ENCODE measurements at regions not wholly inside any gene's neighbourhood (a gene's known extent, or its start where the extent isn't known, plus 50 kb on each side); places are given as distances from the start of the nearest gene placed in this dataset.
"Not testable (repeated sequence)": the region's sequence is repeated elsewhere in the genome, so short reads cannot be mapped to it uniquely, and the experiment has no call there.

DNA sequence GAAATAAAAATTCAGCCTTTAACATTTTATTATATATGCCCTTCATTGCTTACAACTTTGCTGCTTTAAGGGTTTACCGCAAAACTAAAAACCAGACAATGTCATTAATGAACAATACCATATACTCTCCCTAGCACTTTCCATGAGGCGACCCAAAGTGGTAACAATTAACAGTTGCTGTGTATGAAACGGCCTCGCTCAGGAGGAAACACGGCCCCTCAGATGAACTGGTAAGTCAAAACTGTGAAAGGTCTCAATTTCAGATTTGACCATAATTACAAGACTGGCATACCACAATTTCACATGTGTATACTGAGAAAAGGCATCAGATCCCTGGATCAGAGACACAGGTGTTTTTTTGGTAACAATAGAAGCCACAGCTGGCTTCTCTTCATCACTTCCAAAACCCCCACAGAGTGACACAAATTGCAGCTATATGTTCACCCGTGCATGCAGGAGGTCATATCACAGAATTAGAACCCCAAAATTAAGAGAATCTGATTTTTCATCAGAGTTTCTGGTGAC is 611.9 kb upstream of the ADAMTS5 start:
- DNase-seq: no peak

DNA sequence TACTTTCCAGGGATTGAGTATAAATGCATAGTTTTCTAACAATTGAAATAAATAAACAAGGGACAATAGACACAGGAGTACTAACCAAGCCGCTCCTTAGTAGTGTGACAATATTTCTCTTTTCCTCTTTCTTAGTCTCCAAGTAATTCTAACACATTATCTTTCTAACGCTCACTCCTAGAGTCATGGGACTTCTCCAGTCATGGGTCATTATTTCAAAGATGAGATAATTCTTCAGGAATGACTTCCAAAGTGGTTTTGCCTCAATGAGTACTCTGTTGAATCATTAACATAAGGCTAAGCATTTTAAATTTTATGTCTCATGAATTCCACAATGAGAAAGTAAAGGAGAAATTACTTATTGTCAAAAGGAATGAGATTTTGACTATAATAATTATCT is 605.8 kb upstream of the ADAMTS5 start:
- DNase-seq: no peak

DNA sequence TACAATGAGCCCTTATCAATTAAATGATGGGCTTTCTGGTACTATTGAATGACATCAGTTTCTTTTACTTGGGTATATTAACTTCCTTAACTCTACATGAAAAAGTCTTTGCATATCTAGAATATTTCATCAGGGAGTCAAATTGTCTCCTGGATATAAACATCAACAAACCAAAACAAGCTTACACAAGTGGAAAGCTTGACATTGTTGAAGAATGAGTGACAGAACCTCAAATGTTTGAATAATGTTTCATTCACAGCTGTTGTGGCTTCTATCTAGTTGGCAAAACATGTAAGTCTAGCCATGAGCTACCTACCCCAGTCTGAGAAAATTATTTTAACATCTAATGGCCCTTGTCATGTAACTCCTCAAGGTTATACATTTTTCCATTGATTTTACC is 604.8 kb upstream of the ADAMTS5 start:
- DNase-seq: no peak

DNA sequence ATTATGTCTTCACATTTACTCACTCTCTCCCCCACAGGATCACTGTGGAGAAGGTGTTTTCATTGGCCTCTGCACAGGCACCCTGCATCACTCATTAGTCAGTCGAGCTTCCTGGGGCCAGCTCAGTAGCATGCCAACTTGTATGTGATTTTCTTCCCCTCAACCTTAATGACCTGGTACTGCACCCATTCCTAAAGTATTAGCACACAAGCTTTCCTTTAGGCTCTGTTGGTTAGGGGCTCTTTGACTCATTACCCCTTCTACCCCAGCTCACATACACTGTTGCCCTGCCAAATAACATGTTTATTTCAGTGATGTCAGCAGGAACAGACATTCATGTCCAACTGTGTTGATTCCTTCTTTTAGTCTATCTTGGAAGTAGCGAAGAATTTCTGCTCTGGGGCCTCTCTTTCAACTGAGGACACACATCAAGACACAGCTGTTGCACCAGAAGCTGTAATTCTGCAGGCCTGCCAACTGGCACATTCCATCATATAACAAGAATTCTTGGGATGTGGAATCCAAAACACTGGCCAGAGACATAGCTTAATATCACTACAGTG is 603.5 kb upstream of the ADAMTS5 start:
- no peak for DNase-seq

DNA sequence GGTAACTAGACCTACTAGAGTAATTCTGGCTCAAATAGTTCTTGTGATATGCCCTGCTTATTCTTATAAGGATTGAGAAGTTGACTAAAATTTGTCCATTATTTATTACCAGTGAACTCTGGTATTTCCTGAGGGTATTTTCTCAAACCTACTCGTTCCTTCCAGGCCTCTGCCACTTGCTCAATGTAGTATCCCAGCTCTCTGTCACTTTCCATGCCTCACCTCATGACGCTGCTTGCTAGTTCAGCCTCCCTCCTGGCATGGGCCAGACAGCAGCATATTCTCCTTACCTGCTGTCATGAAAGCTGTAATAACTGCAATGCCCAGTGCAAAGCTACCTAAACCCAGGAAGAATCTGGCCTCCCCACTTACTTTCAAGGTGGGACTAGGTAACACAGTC is 602.9 kb upstream of the ADAMTS5 start:
- DNase-seq: no peak

DNA sequence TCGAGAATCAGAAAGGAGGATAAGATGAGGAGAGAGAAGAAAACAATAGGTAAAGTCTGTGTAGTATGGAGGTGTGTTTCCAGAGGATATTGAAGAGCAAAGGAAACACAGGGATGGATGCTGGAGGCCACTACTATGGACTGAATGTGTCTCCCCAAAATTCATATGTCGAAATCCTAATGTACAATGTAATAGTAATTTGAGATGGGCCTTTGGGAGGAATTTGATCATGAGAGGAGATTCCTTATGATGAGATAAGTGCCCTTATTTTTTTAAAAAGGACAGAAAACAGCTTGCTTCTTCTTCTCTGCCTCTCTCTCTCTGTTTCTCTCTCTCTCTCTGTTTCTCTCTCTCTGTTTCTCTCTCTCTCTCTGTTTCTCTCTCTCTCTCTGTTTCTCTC is 602.2 kb upstream of the ADAMTS5 start:
- DNase-seq: no peak

DNA sequence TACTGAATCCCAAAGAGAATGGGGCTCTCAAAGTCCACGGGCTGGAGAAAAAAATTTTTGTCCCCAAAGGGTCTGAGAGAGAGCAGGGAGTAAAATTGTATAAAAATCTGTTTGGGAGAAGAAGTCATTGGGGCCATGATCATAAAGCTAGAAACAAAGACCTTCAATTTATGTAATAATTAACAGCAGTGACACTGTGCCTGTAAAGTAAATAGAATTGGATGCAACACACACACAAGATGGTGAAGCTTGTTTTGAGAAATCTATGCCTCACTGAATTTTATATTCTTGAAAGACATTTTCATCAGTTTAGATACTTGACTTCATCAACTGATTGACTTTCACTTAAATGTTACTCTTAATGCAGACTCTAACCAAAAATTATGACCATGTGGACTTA is 600.5 kb upstream of the ADAMTS5 start:
- no peak for DNase-seq

DNA sequence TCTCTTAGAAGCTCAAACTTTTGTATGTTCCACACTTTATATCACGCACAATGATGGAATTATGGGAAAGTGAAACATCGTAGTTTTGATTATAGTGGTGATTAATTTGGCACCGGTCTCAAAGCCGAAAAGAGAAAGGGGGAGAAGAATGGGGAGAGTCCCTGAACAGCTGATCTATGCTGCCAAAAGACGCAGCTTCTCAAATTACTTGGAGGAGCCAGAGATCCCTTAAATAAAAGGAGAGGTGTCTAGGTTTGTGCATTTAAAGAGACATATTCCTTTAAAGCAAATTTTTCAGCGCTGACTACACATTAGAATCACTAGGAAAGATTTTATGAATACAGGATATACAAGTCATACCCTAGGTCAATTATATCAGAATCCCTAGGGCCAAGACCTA is 599.6 kb upstream of the ADAMTS5 start:
- DNase-seq: no peak

DNA sequence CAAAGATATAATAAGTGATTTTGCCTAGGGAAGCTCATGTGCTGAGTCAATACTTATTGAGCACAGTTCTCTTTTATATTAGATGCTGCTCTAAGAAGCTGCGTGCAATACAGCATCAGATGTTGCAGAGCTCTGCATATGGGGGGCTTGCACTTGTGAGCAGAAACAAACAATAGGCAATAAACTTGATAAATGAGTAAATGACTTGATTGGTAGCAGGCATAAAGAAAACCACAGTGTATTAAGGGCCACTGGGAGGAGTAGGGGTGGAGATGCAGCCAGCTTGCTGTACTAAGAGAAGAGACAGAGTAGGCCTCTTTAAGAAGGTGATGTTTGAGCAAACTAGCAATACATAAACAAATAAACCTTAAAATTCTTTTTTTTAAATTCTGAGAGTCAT is 598.5 kb upstream of the ADAMTS5 start:
- no peak for DNase-seq

DNA sequence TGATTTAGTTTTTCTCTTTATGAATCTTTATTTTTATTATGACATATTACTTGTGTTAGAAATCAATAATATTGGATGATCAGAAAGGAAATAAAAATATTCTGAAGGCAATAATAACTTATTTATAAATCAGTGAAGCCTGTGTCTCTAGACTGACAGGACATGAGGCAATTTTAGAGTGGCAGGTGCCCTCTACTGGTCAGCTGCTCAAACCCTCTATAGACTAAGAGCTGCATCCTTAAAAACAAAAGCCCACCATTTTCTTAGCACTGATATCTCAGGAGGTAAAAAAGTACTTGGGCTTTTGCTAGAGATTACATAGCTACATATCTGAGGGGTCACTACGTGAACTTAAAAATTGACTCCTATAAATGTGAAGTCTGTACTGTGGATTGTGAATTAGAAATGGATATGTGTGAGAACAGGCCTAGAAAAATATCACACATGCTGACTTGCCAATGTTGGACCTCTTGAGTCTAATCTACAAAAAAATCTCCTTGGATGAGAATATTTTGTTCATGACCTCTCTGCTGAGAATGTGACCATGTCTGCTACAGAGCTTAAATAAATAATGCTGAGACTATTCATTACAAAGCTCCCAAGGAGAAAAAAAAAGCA is 597.9 kb upstream of the ADAMTS5 start:
- DNase-seq: no peak

DNA sequence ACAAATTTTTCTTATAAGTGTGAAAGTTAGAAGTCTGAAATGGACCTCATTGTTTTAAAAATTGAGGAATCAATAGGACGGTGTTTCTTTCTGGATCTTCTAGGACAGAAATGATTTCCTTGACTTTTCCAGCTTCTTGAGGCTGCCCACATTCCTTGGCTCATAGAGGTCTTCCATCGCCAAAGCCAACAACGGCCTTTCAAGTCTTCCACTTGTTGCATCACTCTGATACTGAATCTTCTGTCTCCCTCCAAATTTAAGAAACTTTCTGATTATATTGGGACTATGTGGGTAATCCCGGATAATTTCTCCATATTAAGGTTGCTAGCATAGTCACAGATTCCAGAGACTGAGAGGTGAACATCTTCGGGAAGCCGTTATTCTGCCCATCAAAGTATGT is 595.4 kb upstream of the ADAMTS5 start:
- DNase-seq: no peak

DNA sequence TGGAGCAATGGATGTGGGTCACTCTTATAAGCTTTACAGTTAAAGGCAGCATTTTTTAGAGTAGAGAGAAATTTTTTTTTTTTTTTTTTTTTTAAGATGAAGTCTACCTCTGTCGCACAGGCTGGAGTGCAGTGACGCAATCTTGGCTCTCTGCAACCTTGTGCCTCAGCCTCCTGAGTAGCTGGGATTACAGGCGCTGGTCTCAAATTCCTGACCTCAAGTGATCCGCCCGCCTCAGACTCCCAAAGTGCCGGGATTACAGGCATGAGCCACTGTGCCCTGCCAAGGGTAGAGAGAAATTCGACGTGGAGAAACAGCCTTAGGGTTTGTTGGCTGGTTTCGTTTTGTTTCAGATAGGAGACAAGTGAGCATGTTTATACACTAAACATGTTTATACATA is 594.2 kb upstream of the ADAMTS5 start:
- no peak for DNase-seq

DNA sequence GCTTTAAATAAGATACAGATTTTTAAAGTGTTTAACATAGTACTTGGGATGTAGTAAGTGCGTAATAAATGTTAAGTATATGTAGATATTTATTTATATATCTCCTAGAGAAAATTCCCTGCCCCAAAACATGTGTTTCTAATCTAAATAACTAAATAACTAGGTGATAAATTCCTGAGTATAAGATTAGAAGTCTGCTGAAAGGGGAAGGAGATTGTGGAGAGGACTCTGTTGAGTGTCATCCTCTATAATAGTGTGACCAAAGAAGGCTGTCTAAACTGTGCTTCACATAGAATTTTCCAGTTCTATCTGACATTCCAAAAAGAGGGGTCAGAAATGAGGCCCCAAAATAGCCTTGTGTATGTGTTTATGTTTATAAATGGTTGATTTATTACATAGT is 590.5 kb upstream of the ADAMTS5 start:
- no peak for DNase-seq

DNA sequence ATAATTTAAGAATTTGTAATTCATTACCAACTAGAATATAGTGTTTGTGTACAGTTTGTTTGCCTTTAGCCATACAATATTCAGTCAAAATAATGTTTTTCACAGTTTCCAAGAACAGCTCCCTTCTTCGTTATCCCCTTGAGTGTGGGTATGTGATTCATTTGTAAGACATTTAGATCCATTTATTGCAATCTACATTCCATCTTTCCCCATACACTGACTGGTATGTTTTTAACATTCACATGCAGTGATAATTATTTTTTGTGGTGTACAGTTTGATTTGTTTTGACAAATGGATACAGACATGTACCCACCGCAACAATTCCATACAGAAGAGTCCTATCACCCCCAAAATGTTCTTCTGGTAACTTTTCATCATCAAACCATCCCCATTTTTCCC is 589.1 kb upstream of the ADAMTS5 start:
- no peak for DNase-seq

DNA sequence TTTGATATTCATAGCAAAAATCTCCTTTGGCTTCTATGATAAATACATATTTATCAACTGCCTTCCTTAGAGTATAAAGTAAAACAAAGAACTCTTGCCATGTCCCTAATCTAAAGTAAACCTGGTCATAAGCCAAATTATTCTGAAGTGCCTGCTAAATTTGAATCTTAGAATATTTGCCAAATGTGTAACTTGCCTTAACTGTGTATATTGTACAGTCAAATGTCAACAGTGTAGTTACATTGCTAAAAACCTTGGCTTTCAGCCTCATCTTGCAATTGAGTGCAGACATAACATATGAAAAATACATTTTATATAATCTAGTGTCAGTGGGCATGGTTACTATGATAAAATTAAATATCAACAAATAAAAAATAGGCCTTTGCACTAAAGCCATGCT is 583.4 kb upstream of the ADAMTS5 start:
- DNase-seq: no peak

DNA sequence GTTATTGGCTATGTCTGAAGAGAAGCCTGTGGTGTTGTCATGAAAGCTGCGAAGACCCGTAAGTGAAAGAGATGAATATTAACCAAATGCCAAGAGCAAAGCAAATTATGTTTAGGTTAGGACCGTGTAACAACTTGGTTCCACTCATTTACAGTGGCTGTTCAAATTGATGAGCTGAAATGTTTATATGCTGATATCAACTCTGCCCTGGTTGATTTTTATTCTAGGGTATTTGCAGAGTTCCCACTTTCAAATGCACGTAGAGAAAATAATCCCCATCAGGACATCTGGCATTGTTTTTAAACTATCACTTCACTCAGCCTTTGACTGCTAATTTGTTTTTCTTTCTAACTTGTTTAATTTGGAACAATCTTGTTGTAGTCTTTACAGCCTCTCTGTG is 581.6 kb upstream of the ADAMTS5 start:
- no peak for DNase-seq

DNA sequence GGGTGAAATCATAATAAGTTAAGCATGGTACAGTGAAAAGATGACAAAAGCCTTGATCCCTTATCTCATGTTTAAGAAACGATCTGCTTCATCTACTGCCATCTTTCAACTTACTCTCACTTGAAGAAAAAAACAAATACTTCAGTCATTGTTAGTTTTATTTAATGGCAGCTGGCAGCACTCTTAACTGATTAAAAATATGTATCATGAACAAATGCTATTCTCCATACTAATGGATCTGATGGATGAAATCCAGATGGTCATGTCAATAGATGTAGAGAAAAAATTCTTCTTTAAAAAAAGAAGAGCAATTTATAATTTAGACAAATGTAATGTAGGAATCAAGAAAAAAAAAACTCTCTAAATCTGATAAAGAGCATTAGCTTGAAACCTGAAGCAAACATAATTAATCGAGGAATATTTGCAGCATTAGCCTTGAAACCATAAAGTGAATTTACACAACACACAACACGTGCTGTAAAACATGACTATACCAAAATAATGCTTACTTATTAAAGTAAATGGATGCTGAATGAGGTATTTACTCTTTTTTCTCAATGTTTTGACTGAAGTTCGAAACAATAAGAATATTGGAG is 579.0 kb upstream of the ADAMTS5 start:
- DNase-seq: no peak

DNA sequence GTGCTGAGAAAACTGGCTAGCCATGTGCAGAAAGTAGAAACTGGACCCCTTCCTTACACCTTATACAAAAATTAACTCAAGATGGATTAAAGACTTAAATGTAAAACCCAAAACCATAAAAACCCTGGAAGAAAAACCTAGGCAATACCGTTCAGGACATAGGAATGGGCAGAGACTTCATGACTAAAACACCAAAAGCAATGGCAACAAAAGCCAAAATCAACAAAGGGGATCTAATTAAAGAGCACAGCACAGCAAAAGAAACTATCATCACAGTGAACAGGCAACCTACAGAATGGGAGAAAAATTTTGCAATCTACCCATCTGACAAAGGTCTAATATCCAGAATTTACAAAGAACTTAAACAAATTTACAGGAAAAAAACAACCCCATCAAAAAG is 575.2 kb upstream of the ADAMTS5 start:
- DNase-seq: not testable (repeated sequence)

DNA sequence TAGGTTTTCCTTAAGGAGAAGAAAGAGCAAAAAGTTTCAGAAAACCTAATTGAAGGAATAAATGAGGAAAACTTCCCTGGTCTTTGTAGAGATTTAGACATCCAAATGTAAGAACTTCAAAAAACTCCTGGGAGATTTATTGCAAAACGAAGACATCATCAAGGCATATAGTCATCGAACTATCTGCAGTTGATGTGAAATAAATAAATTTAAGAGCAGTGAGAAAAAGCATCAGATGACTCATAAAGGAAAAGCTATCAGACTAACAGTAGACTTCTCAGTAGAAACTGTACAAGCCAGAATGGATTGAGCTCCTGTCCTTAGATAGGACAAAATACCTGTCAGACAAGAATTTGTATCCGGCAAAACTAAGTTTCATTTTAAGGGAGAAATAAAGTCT is 569.4 kb upstream of the ADAMTS5 start:
- DNase-seq: no peak

DNA sequence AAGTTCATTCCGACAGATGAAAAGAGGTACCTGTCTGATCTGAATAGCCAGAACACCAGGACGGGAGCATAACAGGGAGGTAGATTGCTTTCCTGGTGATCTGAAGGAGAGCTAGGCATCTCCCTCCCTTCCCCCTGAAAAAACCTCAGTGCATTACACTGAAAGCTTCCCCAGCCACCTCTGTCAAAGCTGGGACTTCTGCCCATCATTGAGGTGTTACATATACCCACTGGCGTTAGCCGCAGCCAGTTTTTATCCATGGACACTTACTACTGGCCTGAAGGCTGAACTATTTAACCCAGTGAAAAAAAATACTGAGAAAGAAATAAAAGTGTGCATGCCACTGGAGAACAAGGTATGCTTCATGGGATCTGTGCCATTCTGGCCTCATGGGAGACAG is 568.3 kb upstream of the ADAMTS5 start:
- no peak for DNase-seq

DNA sequence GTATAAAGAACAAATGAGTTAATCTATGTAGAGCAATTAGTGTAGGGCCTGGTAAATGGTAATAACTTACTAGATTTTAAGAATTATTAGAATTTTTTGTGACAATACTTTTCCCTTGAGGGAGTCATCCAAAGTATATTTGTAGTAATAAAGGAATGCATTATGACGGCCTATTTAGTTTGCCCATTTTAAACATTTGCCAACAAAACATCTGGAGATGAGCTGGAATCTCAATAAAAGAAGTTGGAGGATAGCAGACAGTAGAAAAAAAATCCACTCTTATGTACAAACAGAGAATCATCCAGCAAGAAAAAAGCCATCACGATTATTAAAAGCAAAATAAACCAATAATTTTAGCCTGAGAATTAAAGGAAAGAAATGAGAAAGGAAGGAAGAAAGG is 567.3 kb upstream of the ADAMTS5 start:
- no peak for DNase-seq

DNA sequence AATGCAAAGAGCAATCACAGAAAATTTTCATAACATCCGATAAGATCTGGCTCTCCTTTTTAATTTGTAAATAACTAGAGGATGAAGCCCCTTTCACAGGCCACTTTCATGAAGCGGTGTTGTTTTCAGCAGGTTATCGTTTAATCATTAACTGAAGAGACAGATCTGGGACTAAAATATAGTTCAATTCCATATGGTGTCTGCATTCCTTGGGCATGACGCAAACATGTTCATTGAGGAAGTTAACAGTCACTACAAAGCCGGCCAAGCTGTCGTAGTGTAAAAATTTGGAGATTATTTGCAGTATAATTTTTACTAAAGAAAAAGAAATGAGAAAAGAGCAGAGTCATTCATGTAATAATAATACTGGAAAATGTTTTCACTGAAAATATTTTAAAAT is 565.2 kb upstream of the ADAMTS5 start:
- DNase-seq: no peak

DNA sequence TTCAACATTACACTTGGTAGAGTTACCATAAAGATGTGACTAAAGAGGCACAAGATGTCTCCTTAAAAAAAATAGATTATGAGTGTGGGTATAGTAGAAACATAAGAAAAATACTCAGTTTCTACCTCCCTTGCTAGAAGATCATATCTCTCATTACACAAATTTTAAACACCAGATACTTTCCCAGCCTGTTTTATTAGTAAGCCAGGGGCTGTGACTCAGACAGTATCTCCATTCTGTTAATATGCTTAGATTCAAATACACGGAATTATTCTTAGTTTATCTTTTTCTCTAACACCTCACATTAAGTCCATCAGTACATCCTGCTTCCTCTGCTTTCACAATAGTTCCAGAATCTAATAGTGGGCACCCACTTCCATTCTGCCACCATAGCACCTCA is 561.8 kb upstream of the ADAMTS5 start:
- no peak for DNase-seq

DNA sequence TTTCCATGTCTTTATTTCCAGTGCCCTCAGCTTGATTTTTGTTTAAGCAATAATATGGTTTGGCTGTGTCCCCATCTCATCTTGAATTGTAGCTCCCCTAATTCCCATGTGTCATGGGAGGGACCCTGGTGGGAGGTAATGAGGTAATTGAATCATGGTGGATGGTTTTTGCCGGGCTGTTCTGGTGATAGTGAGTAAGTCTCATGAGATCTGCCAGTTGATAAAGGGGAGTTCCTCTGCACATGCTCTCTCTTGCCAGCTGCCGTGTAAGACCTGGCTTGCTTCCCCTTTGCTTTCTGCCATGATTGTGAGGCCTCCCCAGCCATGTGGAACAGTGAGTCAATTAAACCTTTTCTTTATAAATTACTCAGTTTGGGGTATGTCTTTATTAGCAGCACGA is 559.6 kb upstream of the ADAMTS5 start:
- no peak for DNase-seq

DNA sequence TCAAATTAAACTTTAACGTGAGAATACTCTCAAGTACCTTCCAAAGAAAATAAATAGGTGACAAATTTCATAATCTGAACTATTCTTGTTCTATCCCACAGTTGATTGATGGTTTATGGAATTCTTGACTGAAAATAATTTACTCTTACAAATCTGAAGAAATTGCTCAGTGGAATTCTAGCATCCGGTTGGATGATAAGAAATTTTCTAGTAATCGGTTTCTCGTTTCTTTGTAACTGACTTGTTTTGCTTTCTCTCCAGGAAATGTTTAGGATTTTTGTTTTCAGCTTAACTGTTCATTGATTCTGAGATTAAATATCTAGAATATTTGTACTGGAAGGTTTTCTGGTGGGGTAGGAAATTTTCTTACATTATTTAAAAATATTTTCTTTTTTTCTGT is 558.9 kb upstream of the ADAMTS5 start:
- no peak for DNase-seq

All from NCI-H2081 treated with DMSO at 0.1 percent for 48 hours (cell line).